ENCODE measurements at regions not wholly inside any gene's neighbourhood (a gene's known extent, or its start where the extent isn't known, plus 50 kb on each side); places are given as distances from the start of the nearest gene placed in this dataset.

DNA sequence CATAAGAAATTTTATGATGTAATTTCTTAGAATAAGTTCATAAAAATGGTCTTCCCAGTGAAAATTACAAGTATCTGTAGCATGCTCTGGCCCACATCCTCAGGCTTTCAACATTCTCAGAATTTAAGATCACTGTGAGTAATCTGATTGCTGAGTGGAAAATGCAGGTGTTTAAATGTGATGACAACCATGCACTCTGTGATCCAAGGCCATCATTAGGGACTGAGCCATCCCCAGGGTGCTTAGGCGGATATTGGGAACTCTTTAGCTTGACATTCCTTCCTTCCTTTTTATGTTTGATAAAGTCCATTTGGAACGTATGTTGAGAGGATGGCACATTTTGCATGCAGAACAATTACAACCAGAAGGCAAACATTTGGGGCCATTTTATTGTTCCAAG lies 95.5 kb downstream of the ARL4C start:
- DNase-seq (ENCODE audit: low read depth) = peak; percentile 71
- TF ChIP-seq, protein P1, sequence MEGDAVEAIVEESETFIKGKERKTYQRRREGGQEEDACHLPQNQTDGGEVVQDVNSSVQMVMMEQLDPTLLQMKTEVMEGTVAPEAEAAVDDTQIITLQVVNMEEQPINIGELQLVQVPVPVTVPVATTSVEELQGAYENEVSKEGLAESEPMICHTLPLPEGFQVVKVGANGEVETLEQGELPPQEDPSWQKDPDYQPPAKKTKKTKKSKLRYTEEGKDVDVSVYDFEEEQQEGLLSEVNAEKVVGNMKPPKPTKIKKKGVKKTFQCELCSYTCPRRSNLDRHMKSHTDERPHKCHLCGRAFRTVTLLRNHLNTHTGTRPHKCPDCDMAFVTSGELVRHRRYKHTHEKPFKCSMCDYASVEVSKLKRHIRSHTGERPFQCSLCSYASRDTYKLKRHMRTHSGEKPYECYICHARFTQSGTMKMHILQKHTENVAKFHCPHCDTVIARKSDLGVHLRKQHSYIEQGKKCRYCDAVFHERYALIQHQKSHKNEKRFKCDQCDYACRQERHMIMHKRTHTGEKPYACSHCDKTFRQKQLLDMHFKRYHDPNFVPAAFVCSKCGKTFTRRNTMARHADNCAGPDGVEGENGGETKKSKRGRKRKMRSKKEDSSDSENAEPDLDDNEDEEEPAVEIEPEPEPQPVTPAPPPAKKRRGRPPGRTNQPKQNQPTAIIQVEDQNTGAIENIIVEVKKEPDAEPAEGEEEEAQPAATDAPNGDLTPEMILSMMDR (conservative IDR thresholded peaks at IDR 0.05; ENCODE audit: low read length) = no peak
- H3K4me3 ChIP-seq (ENCODE audit: low read length) = no peak overlapping the region

DNA sequence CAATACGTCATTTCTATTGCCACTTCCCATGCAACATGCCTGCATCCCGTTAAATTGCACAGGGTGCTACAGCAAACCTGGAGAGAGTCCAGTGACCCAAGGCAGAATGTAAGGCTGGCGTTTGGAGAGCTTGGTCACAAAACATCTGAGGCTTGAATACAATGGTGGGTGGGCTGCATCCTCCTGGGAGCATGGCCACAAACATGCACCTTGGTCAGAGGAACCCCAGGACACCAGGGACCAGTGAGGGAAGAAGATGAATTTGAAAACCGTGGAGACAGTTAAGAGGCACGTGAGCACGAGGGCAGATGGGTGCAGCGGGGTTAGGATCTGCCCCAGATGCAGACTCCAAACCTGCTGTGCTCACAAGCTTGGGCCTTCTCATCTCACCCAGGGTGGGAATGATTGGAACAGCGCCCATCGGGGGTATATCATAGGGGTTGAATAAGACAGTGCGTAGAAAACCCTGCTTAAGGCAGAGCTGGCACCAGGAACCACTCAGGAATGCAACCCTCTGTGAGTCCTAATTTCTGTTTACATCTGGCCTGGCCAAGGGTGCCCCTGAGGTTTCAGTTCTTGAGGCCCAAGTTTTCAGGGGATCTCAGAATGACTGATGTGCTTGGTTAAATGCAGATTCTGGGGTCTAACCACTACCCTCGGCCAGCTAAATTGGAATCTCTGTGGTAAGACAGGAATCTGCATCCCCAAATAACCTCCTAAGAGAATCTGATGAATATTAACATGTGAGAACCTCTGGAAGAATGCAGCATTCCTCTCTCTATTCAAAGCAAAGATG lies 97.2 kb downstream of the ARL4C start:
- no peak overlapping the region for H3K4me3 ChIP-seq (ENCODE audit: low read length)
- peak; percentile 95 for DNase-seq (ENCODE audit: low read depth)
- TF ChIP-seq, protein P1 (conservative IDR thresholded peaks at IDR 0.05; ENCODE audit: low read length) = no peak

DNA sequence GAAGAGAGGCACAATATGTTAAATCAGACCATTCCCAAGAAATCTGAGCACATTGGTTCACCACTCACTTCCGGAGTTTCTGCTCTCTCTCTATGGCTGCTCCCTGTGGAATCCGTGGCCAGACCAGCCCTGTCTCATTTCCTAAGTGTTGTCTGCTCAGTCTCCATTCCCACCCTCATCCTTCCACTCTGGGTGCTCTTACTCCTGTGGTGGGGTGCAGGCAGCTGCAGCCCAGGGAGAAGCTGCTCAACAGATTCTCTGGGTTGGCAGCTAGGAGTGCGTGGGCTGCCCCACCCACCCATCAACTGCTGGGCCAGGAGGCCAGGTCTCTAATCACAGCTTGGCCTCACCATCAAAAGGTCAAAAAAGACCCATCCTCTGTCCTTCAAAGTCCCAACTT lies 98.3 kb downstream of the ARL4C start:
- TF ChIP-seq, protein P1 (conservative IDR thresholded peaks at IDR 0.05; ENCODE audit: low read length) = no peak
- DNase-seq (ENCODE audit: low read depth) = no peak
- no peak overlapping the region for H3K4me3 ChIP-seq (ENCODE audit: low read length)

DNA sequence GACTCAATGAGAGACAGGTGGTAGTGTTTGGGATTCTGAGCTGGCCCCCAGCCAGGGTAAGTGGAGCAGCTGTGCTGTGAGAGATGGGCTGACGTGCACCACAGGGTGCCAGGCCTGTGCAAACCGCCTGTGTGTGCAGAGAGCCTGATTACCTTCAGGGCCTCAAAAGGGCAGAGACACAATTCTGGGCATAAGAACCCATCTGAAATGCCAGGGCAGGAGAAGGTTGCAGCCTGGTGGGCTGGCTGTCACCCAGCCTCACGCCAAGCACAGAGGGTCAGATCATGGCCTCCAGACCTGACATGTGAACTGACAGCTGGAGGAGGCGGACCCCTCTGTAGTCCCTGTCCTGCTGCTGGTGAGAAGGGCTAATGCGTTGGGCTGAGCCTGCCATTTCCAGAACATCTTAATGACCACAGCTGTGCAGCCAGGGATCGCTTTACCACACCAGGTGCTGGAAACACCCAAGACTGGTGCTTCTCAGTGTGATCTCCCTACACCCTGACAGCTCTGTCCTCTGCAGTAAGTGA lies 100.9 kb downstream of the ARL4C start:
- no peak for DNase-seq (ENCODE audit: low read depth)
- no peak overlapping the region for H3K4me3 ChIP-seq (ENCODE audit: low read length)
- TF ChIP-seq, protein P1 (conservative IDR thresholded peaks at IDR 0.05; ENCODE audit: low read length) = no peak

DNA sequence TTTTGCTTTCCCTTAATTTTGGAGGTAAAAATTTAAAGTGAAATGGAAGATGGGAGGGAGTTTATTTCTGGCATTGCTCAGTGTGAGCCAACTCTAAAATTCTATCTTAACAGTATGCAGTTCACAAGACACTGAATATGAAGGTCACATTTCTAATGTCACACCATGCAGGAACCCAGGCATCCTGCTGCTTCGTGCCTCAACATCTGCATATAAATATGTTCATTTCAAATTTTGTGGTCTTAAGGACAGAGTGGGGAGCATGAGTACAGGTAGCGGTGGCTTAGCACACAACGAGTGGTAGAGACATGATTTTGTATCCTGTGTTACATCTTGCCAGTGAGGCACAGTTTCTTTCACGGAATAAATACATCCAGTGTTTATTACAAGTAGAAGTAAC lies 102.4 kb downstream of the ARL4C start:
- DNase-seq (ENCODE audit: low read depth) = no peak
- TF ChIP-seq, protein P1 (conservative IDR thresholded peaks at IDR 0.05; ENCODE audit: low read length) = no peak
- H3K4me3 ChIP-seq (ENCODE audit: low read length) = no peak overlapping the region

DNA sequence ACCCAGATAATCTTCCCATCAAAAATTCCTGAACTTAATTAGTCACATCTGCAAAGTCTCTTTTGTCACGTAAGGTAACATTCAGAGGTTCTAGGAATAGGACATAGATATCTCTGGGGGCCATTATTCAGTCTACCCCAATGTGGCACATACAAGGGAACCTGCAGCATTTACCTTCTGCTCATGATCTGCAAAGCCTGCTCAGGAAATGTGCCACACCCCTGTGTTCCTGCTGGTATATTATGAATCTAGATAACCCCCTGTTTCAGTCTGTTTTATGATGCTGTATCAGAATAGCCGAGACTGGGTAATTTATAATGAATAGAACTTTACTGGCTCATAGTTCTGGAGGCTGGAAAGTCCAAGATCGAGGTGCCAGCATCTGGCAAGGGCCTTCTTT lies 103.5 kb downstream of the ARL4C start:
- no peak for DNase-seq (ENCODE audit: low read depth)
- no peak overlapping the region for H3K4me3 ChIP-seq (ENCODE audit: low read length)
- TF ChIP-seq, protein P1 (conservative IDR thresholded peaks at IDR 0.05; ENCODE audit: low read length) = no peak

DNA sequence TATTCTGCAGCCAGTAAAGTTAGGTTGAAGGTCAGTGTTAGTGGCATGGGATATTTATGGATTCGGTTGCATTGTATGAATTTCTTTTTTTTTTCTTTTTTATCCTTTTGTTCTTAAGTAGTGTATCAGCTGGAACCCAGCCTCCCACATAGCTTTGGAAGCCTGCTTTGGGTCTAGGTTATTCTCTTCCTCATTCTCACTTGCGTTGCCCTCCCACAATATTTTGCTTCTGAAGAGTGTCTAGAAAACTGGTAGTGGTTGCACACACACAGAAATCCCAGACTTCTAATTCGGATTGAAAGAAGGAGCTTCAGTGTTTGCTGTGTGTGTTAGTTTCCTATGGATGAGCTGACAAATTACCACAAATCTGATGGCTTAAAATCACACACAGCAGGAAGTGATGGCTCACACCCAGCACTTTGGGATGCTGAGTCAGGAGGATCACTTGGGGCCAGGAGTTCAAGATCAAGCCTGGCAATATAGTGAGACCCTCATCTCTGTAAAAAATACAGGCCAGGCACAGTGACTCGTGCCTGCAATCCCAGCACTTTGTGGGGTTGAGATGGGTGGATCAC lies 104.8 kb downstream of the ARL4C start:
- no peak for DNase-seq (ENCODE audit: low read depth)
- TF ChIP-seq, protein P1 (conservative IDR thresholded peaks at IDR 0.05; ENCODE audit: low read length) = no peak
- no peak overlapping the region for H3K4me3 ChIP-seq (ENCODE audit: low read length)

Data from AG10803 (cell line).